T-helper 9 cell (primary cell): ENCODE measurements at regions not wholly inside any gene's neighbourhood (a gene's known extent, or its start where the extent isn't known, plus 50 kb on each side); places are given as distances from the start of the nearest gene placed in this dataset.

ENCODE experiments used
- DNase-seq: peaks from one replicate; pipeline ENCODE4 v3.0.0-alpha.2; 2020

- no peak for DNase-seq
These were observed 366.4 kb upstream of the ERCC4 start for GRCh38 chr16:13553453-13553985.

DNA sequence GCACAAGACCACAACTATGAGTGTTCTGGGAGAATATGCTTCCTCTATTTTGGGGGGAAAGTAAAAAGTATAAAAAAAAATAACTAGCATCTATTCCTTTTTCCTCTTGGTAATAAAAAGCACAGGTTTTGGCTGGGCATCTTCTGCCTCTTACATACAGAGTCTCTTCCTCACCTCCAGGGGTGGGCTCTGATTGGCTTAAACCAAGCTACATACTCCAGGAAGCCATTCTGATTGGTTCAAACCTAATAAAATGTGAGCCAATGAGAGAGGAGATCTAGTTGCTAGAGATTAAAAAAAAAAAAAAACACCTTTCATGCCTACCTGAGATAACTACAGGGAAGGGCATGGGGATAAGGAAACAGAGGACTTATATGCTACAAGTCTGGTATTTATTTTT, 365.9 kb upstream of the ERCC4 start:
- no peak for DNase-seq

DNA sequence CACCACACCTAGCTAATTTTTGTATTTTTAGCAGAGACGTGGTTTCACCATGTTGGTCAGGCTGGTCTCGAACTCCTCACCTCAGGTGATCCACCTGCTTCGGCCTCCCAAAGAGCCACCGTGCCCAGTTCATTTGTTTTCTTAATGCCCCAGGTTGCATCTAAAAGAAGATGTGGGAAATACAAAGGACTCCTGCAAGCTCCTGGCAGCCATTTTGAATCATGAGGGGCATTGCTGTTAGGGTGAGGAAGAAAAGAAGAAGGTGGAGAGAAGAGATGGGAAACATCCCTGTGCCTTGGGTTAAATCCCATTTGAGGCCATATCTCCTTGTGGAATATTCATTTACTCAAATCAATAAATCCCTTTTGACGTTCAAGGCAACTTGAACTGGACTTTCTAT, 365.3 kb upstream of the ERCC4 start:
- DNase-seq = no peak

GRCh38 chr16:13557418-13557817, 362.5 kb upstream of the ERCC4 start:
- DNase-seq = no peak

- DNase-seq = no peak
These were observed 361.2 kb upstream of the ERCC4 start for GRCh38 chr16:13558752-13559151.

DNA sequence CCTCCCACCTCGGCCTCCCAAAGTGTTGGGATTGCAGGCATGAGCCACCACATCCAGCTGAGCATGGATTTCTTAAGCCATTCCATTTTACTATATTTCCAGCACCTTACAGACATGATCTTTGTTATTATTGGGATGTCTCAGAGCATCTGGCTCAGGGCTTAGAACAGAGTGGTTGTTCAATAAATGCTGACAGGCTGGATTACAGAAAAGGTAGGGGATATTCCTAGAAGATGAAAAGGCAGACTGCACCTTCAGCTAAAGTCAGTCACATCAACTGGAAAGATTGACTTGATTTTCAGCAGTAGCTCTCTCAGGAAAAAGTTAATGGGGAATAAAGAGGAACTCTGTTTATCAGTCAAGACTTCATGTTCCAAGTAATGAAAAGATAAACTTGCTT, 360.3 kb upstream of the ERCC4 start:
- DNase-seq = no peak

DNA sequence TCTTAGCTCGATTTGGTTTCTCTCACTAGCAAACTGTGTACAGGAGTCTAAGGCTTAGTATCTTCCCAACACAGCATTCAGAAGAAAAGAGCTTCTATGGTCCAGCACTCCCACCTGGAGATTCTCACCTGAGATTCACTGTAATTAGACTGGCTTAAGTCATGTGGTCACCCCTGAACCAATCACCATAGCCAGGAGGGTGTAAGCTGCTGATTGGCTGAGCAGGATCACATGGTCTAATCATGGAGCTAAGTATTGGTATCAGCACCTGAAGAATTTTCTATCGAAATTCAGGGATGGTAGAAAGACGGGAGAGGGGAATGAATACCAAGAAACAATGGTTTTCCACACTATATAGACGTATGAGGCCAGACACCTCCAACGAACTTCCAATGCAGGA, 359.8 kb upstream of the ERCC4 start:
- DNase-seq = no peak

DNA sequence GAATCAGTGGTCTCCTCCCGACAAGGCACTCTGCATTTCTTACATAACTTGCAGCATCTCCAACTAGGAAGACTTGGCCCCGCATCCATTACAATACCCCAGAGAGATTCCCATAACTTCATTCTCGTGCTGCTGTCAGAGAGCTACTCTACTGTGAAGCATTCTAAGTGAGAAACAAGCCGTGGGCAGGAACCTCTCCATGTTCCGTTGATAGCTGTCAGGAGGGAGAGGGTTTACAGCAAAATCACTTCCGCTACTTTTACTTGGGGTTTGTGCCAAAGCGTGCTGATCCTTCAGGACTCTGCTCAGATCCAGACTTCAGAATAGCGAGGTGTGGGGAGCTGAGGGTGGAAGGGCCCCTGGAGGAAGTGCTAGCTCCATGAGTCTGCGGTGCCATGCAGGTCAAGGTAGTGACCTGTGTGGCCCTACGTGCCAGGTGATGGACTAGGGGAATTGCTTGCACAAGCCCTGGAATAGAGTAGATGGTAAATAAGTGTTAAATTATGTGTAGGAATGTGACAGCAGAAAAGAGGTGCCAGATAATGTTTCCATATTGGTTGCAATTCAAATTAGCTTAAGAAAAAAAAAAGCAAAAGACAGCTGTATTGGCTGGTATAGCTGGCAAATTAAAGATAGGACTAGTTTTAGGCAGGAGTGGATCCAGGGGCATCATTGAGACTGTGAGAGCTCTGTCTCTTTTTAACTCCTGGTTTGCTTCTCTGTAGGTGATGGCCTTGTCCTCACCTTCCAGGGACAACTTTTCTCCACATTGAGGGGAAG, 358.5 kb upstream of the ERCC4 start:
- DNase-seq = no peak

DNA sequence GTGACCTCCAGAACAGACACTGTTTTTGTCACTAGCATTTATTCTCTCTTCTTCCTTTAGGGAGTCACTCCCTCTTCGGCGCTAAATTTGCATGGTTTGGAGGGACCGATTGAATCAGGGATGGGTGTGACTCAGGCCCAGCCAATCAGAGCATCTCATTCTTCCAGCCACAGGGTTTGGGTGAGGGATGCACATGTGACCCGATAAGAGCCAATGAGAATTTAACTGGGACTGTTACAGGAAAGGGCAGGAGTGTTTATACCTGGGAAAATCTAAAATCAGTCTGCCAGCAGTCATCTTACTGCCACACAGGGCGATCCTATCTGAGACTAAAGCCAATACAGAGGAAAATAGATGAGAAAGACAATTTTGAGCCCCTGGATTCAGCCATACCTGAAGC, 351.2 kb upstream of the ERCC4 start:
- DNase-seq = no peak

DNA sequence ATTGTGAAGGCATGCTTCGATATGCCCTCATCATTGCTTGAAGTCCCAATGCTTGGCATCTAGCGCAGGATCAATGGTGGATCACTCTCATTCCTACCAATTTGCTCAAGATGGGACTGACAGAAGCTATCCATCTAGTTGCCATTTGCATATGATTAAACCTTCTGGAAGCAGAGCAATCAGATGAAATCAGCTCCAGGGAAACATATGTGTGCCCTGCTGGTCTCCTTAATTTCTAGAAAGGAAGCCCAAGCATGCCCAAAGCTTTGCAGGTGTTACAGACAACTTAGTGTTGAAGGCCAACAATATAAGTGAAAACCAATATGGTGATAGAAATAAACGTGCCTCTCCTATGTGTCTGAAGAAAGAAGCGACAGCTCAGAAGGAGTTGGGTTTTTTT, 350.0 kb upstream of the ERCC4 start:
- DNase-seq = no peak

DNA sequence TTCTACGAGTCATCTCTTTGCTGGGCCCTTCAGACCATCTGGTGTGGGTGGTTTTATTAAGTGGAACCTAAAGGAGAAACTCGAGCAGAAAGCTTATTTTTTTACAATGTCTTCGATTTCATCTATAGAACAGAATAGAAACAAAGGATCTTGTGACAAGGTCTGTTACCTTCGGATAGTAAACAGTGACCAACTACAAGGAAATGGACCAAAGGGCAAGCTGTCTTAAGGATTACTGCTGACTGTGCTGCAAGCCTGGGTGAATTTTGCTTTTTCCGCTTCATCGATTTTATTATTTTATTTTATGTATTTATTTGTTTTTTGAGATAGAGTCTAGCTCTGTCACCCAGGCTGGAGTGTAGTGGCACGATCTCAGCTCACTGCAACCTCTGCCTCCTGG, 348.9 kb upstream of the ERCC4 start:
- no peak for DNase-seq

- DNase-seq = no peak
These were observed 346.1 kb upstream of the ERCC4 start for GRCh38 chr16:13573903-13574302.

DNA sequence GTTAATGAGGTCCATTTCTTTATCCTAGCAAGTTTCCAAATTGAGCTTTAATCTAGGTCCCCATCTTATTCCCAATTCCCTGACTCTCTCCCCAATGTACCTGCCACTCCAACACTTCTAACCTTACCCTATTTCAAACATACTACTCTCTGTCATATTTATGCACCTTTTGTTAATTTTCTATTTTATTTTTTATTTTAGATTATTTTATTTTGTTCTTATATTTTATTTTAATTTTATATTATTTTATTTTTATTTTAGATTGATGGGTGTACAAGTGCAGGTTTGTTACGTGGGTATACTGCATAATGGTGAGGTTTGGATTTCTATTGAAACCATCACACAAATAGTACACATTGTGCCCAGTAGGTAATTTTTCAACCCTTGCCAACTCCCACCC, 333.9 kb upstream of the ERCC4 start:
- DNase-seq = no peak

- DNase-seq = no peak
These were observed 332.8 kb upstream of the ERCC4 start for GRCh38 chr16:13587181-13587580.

- DNase-seq = no peak
These were observed 325.1 kb upstream of the ERCC4 start for GRCh38 chr16:13594823-13595222.

DNA sequence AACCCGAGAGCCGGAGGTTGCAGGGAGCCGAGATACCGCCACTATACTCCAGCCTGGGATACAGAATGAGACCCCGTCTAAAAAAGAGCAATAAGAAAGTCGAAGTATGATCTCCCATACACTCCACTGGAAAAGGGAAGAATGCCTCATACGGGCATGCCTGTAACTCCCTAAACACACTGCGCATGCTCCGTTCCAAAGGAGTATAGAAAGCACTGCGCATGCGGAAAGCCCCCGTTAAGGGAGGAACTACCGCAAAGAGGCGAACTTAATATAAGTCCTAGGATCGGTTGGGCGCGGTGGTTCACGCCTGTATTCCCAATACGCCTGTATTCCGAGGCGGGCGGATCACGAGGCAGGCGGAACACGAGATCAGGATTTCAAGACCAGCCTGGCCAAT, 313.1 kb upstream of the ERCC4 start:
- DNase-seq = no peak

DNA sequence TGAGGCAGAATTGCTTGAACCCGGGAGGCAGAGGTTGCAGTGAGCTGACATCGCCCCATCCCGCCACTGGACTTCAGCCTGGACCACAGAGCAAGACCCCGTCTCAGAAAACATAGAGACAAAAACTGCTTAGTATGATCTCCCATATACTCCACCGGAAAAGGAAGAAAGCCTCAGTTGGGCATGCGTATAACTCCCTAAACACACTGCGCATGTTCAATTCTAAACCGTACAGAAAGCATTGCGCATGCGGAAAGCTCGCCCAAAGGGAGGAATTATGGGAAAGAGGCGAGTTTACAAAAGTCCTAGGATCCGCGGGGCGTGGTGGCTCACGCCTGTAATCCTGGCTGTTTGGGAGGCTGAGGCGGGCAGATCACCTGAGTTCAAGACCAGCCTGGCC, 312.7 kb upstream of the ERCC4 start:
- DNase-seq = no peak

DNA sequence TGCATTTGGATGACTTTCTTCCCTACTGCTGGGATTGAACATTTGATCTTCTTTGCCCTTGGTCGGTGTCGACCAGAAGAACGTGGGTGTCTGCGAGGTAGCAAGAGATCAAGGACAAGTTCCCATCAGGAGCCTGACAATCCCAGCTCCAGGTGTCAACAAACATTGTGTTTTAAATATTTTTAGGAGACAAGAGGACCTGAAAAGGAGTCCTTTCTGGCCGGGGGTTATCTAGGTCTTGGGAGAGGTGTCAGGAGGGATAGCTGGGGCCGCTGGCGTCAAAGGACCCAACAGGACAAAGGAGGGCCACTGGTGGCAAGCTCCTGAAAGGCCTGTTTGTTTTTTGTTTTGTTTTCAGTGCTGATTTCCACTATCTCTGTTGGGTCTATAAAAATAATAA, 308.4 kb upstream of the ERCC4 start:
- no peak for DNase-seq

- DNase-seq = no peak
These were observed 307.3 kb upstream of the ERCC4 start for GRCh38 chr16:13612623-13613022.

DNA sequence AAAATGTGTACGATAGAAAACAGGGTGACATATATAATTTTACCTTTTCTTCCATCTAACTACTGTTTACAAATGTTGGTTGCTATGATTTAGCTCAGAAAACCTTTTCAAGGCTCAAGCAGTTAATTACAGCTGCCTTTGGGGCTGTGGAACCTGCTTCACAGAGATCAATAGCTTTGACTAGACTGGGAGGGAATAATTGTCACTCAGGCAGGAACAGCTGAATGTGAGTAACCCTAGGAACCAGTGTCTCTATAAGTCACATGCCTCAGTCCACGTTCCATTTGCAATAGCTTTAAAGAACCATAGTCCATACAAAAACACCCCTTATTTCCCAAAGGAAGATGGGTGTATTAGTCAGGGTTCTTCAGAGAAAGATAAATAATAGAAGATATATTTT, 306.8 kb upstream of the ERCC4 start:
- no peak for DNase-seq

GRCh38 chr16:13621639-13622038, 298.3 kb upstream of the ERCC4 start:
- DNase-seq = no peak

DNA sequence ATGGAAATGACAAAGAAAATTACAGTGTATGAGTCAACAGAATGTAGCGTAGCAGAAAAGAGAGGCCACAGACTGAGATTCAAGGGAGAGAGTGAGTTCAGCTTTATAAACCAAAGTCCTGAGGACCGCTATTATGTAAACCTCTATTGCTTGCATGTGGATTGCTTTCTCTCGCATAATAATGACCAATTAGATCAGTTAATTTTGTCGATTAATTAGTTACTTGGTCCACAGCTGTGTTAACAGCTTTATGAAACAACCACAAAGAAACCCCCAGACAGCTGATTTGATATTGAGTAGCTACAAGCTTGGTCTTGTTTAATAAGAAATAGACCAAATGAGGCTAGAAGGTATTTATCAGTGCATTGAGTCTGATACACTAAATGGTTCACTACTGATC, 291.8 kb upstream of the ERCC4 start:
- no peak for DNase-seq

DNA sequence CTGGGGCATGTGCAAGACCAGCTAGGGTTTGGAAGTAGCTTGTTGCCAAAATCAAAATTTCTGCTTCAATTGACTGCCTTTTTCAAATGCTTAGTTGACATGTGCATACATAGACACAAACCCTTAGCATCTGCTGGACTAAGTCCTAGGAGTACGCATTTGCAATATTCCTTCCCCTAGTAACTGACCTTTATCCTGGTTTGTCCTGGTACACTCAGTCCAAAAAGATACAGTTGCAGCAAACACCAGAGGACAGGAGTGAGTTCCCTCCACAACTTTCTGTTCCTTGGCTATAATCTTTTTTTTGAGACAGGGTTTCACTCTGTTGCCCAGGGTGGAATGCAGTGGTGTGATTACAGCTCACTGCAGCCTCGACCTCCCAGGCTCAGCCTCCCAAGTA, 290.2 kb upstream of the ERCC4 start:
- DNase-seq = no peak

DNA sequence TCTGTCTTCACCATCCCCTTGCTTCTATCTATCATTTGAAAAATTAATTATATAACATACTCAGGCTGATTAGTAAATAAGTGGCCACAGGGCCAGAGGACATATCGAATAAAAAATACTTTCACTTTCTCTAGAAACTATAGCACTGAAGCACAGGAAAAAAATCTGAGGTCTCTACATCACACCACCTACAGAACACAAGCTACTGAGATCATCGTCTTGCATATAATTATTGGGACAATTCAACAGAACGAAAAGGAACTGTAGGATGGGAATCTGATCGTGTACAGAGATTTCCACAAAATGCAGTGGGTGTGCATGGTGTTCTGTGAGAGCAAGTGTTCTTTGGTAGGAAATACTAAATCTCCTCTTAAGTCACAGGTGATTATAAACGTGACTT, 289.6 kb upstream of the ERCC4 start:
- no peak for DNase-seq

DNA sequence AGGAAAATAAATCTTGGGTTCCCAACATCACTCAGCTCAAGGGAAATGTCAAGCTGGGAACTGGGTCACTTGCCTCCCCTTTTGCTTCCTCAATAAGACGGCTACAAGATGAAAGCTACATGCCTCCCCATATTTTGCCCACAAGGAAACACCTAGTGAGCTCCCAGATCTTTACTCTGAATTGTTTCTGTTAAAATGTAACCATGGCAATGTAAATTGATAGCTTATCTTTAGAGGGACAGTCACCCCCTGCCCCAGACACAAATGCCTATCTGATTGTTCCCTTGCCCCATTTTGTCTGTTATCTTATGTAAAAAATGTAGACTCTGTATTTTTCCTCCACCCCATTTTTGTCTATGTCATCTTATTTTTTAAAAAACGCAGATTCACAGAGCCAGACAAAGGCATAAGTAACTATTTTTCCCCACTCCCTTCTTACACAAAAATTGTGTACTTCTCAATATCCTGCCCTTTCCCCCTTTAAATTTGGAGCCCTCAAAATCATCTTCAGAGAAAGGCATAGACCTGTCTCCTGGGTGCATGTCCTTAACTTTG, 288.7 kb upstream of the ERCC4 start:
- DNase-seq = no peak
